Cardiac muscle cell (in vitro differentiated cells and primary cell): ENCODE measurements at regions not wholly inside any gene's neighbourhood (a gene's known extent, or its start where the extent isn't known, plus 50 kb on each side); places are given as distances from the start of the nearest gene placed in this dataset.
A peak's percentile ranks its signal among the peaks of the same experiment; 100 is the strongest.
"Not testable (repeated sequence)": the region's sequence is repeated elsewhere in the genome, so short reads cannot be mapped to it uniquely, and the experiment has no call there.

Experiments
- DNase-seq, 2 donors: peaks; one replicate each; pipeline versions ENCODE4 v3.0.0 to v3.0.0-alpha.2; 2010 to 2017; ENCODE audit warnings: low read depth in 1 of 2, low spot score in 1 of 2
- H3K27ac ChIP-seq: fragments of 200-600 bp; sonication (generic); 2 replicates; pipeline ENCODE4 v1.5.1; 2016
- H3K27me3 ChIP-seq: fragments of 200-600 bp; sonication (generic); 2 replicates; pipeline ENCODE4 v1.6.0; 2016; ENCODE audit warnings: control low read depth
- H3K36me3 ChIP-seq: fragments of 200-600 bp; sonication (generic); 2 replicates; pipeline ENCODE4 v1.5.1; 2016; ENCODE audit warnings: control low read depth
- H3K4me1 ChIP-seq: fragments of 200-600 bp; sonication (generic); 2 replicates; pipeline ENCODE4 v1.8.1; 2017; ENCODE audit warnings: low read depth, mild to moderate bottlenecking, mixed run types
- H3K4me3 ChIP-seq: fragments of 200-600 bp; sonication (generic); 2 replicates; pipeline ENCODE4 v1.5.1; 2016; ENCODE audit warnings: mild to moderate bottlenecking
- H3K9me3 ChIP-seq: fragments of 200-600 bp; sonication (generic); 2 replicates; pipeline ENCODE4 v1.5.1; 2017; ENCODE audit warnings: low read depth, mild to moderate bottlenecking, control low read depth
- TF ChIP-seq, protein P1 (sequence below): IDR thresholded peaks from 2 replicates; pipeline ENCODE4 v1.5.1; 2012; ENCODE audit warnings: low read depth, mild to moderate bottlenecking, low read length

DNA sequence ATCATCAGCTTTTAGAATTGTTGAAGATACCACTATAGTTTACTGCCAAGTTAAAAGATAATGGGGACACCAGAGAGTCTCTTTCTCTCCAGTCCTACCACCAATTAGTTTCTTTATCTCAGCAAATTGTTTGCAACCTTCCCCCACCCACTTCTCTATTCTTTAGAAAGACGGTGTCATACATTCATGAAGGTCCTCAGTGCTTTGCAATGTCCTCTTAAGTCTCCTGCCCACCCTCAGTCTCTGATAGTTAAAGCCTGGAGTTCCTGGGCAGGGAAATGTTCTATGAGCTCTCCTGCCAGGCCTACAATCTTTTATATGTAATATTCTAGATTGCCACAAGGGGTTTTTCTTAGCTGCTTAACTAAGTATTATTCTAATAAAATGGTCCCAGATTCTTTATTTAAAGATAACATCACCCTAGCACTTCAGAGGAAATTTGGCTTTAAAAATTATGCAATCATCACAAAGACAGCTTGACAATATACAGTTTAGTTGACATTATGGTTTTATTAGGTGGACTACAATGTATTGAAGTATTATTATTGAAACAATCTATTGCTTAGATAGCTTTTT lies 509.2 kb downstream of the CSNK1G3 start:
- H3K4me1 ChIP-seq = peaks cover 5% of the 10 kb centered on the region
- peaks cover 4% of the 10 kb centered on the region for H3K9me3 ChIP-seq
- TF ChIP-seq, protein P1, sequence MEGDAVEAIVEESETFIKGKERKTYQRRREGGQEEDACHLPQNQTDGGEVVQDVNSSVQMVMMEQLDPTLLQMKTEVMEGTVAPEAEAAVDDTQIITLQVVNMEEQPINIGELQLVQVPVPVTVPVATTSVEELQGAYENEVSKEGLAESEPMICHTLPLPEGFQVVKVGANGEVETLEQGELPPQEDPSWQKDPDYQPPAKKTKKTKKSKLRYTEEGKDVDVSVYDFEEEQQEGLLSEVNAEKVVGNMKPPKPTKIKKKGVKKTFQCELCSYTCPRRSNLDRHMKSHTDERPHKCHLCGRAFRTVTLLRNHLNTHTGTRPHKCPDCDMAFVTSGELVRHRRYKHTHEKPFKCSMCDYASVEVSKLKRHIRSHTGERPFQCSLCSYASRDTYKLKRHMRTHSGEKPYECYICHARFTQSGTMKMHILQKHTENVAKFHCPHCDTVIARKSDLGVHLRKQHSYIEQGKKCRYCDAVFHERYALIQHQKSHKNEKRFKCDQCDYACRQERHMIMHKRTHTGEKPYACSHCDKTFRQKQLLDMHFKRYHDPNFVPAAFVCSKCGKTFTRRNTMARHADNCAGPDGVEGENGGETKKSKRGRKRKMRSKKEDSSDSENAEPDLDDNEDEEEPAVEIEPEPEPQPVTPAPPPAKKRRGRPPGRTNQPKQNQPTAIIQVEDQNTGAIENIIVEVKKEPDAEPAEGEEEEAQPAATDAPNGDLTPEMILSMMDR = no peak

DNA sequence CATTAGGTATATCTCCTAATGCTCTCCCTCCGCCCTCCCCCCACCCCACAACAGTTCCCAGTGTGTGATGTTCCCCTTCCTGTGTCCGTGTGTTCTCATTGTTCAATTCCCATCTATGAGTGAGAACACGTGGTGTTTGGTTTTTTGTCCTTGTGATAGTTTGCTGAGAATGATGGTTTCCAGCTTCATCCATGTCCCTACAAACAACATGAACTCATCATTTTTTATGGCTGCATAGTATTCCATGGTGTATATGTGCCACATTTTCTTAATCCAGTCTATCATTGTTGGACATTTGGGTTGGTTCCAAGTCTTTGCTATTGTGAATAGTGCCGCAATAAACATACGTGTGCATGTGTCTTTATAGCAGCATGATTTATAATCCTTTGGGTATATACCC lies 505.3 kb downstream of the CSNK1G3 start:
- H3K4me1 ChIP-seq, H3K36me3 ChIP-seq, H3K27ac ChIP-seq, H3K9me3 ChIP-seq, H3K27me3 ChIP-seq, DNase-seq, H3K4me3 ChIP-seq: not testable (repeated sequence)

More for the DNA sequence above, 509.2 kb downstream of the CSNK1G3 start:
- no peaks in the 10 kb centered on the region for H3K36me3 ChIP-seq
- no peak overlapping the region for H3K4me3 ChIP-seq
- no peak overlapping the region for H3K27ac ChIP-seq
- DNase-seq = no peak
- H3K27me3 ChIP-seq = no peaks in the 10 kb centered on the region

DNA sequence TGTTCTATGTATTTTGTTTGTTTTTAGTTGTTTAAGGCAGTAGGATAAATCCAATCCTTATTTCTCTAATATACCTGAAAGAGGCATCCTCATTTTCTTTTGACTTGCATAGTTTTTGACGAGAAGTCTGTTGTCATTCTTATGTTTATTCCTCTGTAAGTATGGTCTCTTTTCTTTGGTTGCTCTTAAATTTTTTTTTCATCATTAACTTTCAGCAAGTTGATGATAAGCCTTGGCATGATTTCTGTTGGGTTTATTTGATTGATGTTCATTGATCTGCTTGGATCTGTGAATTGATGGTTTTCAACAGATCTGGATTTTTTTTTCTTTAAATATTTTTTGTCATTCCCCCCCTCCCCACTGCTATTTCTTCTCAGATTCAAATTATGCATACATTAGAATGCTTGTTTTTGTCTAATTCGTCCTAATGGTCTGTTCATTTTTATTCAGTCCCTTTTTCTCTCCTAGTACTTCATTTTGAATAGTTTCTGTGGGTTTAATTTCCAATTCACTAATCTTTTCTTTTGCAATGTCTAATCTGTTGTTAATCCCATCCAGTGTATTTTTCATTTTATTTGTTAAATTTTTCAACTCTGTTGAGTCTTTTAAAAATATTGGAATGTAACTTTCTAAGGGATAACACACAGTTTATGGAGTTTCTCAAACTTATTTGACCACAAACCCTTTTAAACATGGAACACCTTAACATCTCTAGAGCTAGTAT lies 495.9 kb downstream of the CSNK1G3 start:
- Histone ChIP-seq H3K4me1 (no peaks in the 10 kb centered on the region), H3K4me3 (no peak overlapping the region), H3K27me3 (no peaks in the 10 kb centered on the region), H3K9me3 (no peaks in the 10 kb centered on the region), H3K36me3 (no peaks in the 10 kb centered on the region), H3K27ac (no peak overlapping the region)
- TF ChIP-seq, protein P1 = no peak
- peak in 1 of 2 donors; percentile 8 for DNase-seq

DNA sequence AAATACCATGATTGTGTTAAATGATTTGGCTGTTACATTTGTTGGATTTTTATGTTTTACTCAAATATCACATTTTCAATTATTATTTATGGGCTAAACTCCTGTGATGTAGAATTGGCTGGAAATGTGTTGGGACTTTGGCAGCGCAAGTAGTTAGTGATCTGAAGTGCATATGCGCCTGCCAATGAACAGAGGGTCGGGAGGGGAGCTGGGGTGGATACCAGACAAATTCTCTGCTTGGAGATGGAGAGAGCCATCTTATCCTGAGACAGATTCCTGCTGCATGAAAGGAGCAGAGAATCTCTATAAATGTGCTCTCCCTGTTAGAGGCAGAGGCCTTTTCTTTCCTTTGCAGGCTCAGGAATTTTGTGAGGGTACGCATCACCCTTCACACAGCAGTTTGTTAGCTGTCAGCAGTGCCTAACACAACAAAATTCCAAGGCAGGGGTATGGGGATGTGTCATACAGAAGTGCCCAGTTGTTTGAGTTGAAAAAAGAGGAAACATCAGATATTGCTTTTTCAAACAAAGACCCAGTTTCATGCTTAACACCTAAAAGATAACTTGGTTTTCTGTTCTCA lies 489.1 kb downstream of the CSNK1G3 start:
- no peaks in the 10 kb centered on the region for H3K27me3 ChIP-seq
- peaks cover 22% of the 10 kb centered on the region for H3K4me1 ChIP-seq
- H3K27ac ChIP-seq = no peak overlapping the region
- H3K9me3 ChIP-seq = no peaks in the 10 kb centered on the region
- peak in 1 of 2 donors; percentile 27 for DNase-seq
- no peaks in the 10 kb centered on the region for H3K36me3 ChIP-seq
- TF ChIP-seq, protein P1 = no peak
- H3K4me3 ChIP-seq = no peak overlapping the region

DNA sequence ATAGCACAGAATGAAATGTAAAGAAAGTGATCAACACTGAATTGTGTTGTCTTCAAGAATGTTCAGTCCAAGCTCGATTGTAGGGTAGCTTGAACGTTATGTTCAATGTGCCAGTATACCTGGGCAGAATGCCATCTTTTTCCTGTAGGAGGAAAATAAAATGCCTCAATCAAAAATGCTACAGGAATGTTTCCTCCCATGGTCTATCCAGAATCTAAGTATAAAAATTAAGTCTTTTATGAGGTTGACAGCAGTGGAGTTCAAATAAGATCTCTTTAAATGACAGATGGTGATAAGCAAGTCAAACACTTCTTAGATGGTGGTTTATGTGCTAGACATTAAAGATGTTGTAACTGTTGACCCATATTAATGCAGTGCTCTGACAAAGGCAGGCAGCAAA lies 488.6 kb downstream of the CSNK1G3 start:
- Histone ChIP-seq H3K4me3 (no peak overlapping the region), H3K27ac (no peak overlapping the region), H3K36me3 (no peaks in the 10 kb centered on the region), H3K4me1 (peaks cover 22% of the 10 kb centered on the region), H3K9me3 (no peaks in the 10 kb centered on the region), H3K27me3 (no peaks in the 10 kb centered on the region)
- DNase-seq = peak in 1 of 2 donors; percentile 14
- TF ChIP-seq, protein P1 = no peak

DNA sequence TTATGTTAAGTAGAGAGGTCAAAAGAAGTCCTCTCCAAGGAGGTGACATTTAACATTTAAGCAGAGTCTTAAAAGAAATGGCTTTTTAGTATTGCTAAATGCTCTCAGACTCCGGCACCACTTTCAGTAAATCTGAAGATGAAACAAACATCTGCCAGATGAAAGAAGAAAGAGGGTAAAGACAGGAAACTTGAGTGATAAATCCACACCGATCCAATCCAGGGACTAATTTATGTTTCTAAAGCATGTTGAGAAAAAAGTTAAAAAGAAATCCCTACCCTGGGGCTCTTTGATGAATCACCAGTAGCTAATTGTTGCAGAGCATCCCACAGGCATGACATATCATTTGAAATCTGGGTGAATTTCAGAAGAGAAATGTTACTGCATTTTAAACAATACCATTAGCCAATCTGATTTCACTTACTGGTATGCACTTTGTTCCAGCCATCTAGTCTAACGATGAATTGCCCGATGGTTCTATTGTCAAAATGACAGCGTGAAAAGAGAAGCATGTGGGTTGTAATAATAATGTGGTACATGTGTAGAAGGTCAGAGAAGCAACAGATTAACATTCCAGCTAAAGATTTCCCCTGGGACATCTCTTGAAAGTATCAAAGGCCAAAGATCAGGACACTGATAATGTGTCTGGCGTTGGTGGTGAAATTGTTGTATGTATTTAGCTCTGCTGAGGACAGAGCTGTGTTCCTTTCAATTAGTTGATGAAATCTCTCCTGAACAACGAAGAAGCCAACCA lies 485.7 kb downstream of the CSNK1G3 start:
- TF ChIP-seq, protein P1 = no peak
- peak in 1 of 2 donors; percentile 28 for DNase-seq

More for the DNA sequence above, 485.7 kb downstream of the CSNK1G3 start:
- H3K4me3 ChIP-seq = no peak overlapping the region
- H3K4me1 ChIP-seq = peaks cover 22% of the 10 kb centered on the region
- no peak overlapping the region for H3K27ac ChIP-seq
- H3K9me3 ChIP-seq = no peaks in the 10 kb centered on the region
- H3K27me3 ChIP-seq = no peaks in the 10 kb centered on the region
- no peaks in the 10 kb centered on the region for H3K36me3 ChIP-seq
